ENCODE measurements at regions not wholly inside any gene's neighbourhood (a gene's known extent, or its start where the extent isn't known, plus 50 kb on each side); places are given as distances from the start of the nearest gene placed in this dataset.

- no peak for TF ChIP-seq CTCF (conservative IDR thresholded peaks at IDR 0.05)
- H4K8ac ChIP-seq (replicated peaks; ENCODE audit: insufficient read length, low read depth, low read length), result no peak overlapping the region
- no peak overlapping the region for H3K9ac ChIP-seq (ENCODE audit: extremely low read depth, insufficient read length, low read length)
- no peak overlapping the region for H3K18ac ChIP-seq (ENCODE audit: insufficient read length, low read depth, low read length)
- no peak overlapping the region for H3K4ac ChIP-seq (ENCODE audit: low read depth, low read length)
- Mint-ChIP-seq H3K27ac (no peak overlapping the region), H3K36me3 (ENCODE audit: insufficient read depth in 1 of 3, low read depth in 3 of 3) (no peaks in the 10 kb centered on the region), H3K9me3 (no peaks in the 10 kb centered on the region), H3K4me1 (no peaks in the 10 kb centered on the region), H3K27me3 (ENCODE audit: low read depth) (peaks cover 2% of the 10 kb centered on the region; the same call in 1 of the 2 replicates), H3K4me3 (no peak overlapping the region)
- H3K9me3 ChIP-seq (ENCODE audit: control insufficient read depth, low read depth, low read length), result no peaks in the 10 kb centered on the region
- H2BK15ac ChIP-seq (ENCODE audit: low read depth, low read length), result no peak overlapping the region
- no peaks in the 10 kb centered on the region for H3K23me2 ChIP-seq (ENCODE audit: insufficient read length, low read depth, low read length, poor library complexity, severe bottlenecking)
- DNase-seq, result no peak
- H2AFZ ChIP-seq (ENCODE audit: low read length), result no peak overlapping the region
- H3K27me3 ChIP-seq (ENCODE audit: insufficient read depth, low read length), result no peaks in the 10 kb centered on the region
- no peak overlapping the region for H3K27ac ChIP-seq (ENCODE audit: insufficient read length, low read depth, low read length)
- no peak overlapping the region for H3K14ac ChIP-seq (ENCODE audit: insufficient read depth, low read length)
- H3K4me1 ChIP-seq (ENCODE audit: insufficient read depth, low read length), result no peaks in the 10 kb centered on the region
- H2BK5ac ChIP-seq (ENCODE audit: insufficient read length, low read length), result no peak overlapping the region
- H2BK20ac ChIP-seq (ENCODE audit: low read depth, low read length, poor library complexity, severe bottlenecking), result no peak overlapping the region
- no peak overlapping the region for H4K5ac ChIP-seq (ENCODE audit: insufficient read length, low read depth, low read length)
- H3K79me2 ChIP-seq (ENCODE audit: insufficient read depth, low read length), result no peaks in the 10 kb centered on the region
- H3K23ac ChIP-seq (ENCODE audit: insufficient read length, low read depth, low read length), result no peak overlapping the region
- H2BK120ac ChIP-seq (ENCODE audit: low read depth, low read length, poor library complexity, severe bottlenecking), result no peak overlapping the region
- no peak overlapping the region for H3K56ac ChIP-seq (ENCODE audit: insufficient read length, low read depth, low read length)
- no peaks in the 10 kb centered on the region for H3K79me1 ChIP-seq (ENCODE audit: insufficient read depth, low read depth, low read length, poor library complexity, severe bottlenecking)
- H4K20me1 ChIP-seq (ENCODE audit: control insufficient read depth, insufficient read depth, insufficient read length), result no peaks in the 10 kb centered on the region
- no peak overlapping the region for H3T11ph ChIP-seq (ENCODE audit: low read length)
- no CpG with 5 or more reads among the region's 12 CpGs for WGBS (ENCODE audit: extremely low coverage, insufficient read length, low lambda C conversion rate)
- H3K4me2 ChIP-seq (ENCODE audit: insufficient read depth, insufficient read length, low read length), result no peak overlapping the region
- H2BK12ac ChIP-seq (ENCODE audit: insufficient read length, low read depth, low read length), result no peak overlapping the region
- H2AK5ac ChIP-seq (ENCODE audit: insufficient read length, low read length), result no peak overlapping the region
- no peak overlapping the region for H4K91ac ChIP-seq (ENCODE audit: insufficient read length, low read depth, low read length)
Measured at GRCh38 chr9:119639287-119639955, 270.2 kb upstream of the BRINP1 start.

All from H9 (cell line).